Fibroblast of lung (primary cell): ENCODE measurements at regions not wholly inside any gene's neighbourhood (a gene's known extent, or its start where the extent isn't known, plus 50 kb on each side); places are given as distances from the start of the nearest gene placed in this dataset.

Source experiments
- DNase-seq, 2 donors: peaks; one replicate each; pipeline versions ENCODE4 v3.0.0 to v3.0.0-alpha.2; 2010; ENCODE audit warnings: low read depth in 2 of 2
- H2AFZ ChIP-seq: 2 replicates; pipeline ENCODE4 v1.5.1; 2012; ENCODE audit warnings: low read length, control low read depth, inconsistent platforms
- H3K27ac ChIP-seq: 2 replicates; pipeline ENCODE4 v1.5.1; 2011; ENCODE audit warnings: low read length, control low read depth; ENCODE audit not compliant: insufficient read depth
- H3K27me3 ChIP-seq: 2 replicates; pipeline ENCODE4 v1.5.1; 2011; ENCODE audit warnings: mild to moderate bottlenecking, low read length; ENCODE audit not compliant: control insufficient read depth, insufficient read depth
- H3K36me3 ChIP-seq: 2 replicates; pipeline ENCODE4 v1.5.1; 2011; ENCODE audit warnings: low read length; ENCODE audit not compliant: control insufficient read depth, insufficient read depth
- H3K4me1 ChIP-seq: 2 replicates; pipeline ENCODE4 v1.5.1; 2011; ENCODE audit warnings: low read length; ENCODE audit not compliant: control insufficient read depth, insufficient read depth; ENCODE audit errors: extremely low read depth
- H3K4me2 ChIP-seq: 2 replicates; pipeline ENCODE4 v1.5.1; 2011; ENCODE audit warnings: low read length, control low read depth; ENCODE audit not compliant: insufficient read depth; ENCODE audit errors: extremely low read depth
- H3K4me3 ChIP-seq, 4 experiments: fragments of 200-600 bp in 1 of 4; sonication (generic) in 1 of 4; replicated peaks in 1 of 4; 2 replicates each; pipeline ENCODE4 v1.5.1; 2011 to 2016; ENCODE audit warnings: low read length in 4 of 4, low read depth in 3 of 4, mild to moderate bottlenecking in 3 of 4, control low read depth in 2 of 4, inconsistent platforms in 1 of 4, mixed read lengths in 1 of 4; ENCODE audit not compliant: insufficient read depth in 1 of 4; ENCODE audit errors: control extremely low read depth in 1 of 4
- H3K79me2 ChIP-seq: 2 replicates; pipeline ENCODE4 v1.5.1; 2012; ENCODE audit warnings: mild to moderate bottlenecking, low read length, inconsistent platforms; ENCODE audit not compliant: control insufficient read depth, insufficient read depth
- H3K9ac ChIP-seq: 2 replicates; pipeline ENCODE4 v1.5.1; 2011; ENCODE audit warnings: mild to moderate bottlenecking, low read length, control low read depth; ENCODE audit not compliant: insufficient read depth
- H3K9me3 ChIP-seq: 2 replicates; pipeline ENCODE4 v1.5.1; 2012; ENCODE audit warnings: low read depth, low read length; ENCODE audit not compliant: control insufficient read depth, insufficient read depth
- H4K20me1 ChIP-seq: 2 replicates; pipeline ENCODE4 v1.5.1; 2011; ENCODE audit warnings: low read length; ENCODE audit not compliant: control insufficient read depth, insufficient read depth; ENCODE audit errors: extremely low read depth
- CTCF ChIP-seq, 2 donors: IDR thresholded peaks in 1 of 2; conservative IDR thresholded peaks in 1 of 2; 1 replicate in 1 of 2; 2 replicates in 1 of 2; pipeline ENCODE4 v1.5.1; 2011 to 2012; ENCODE audit warnings: low read length in 2 of 2, control low read depth in 1 of 2, inconsistent platforms in 1 of 2, low read depth in 1 of 2, mild to moderate bottlenecking in 1 of 2
- EZH2 ChIP-seq: IDR thresholded peaks from 2 replicates; pipeline ENCODE4 v1.5.1; 2012; ENCODE audit warnings: low read length, control low read depth, mild to moderate bottlenecking; ENCODE audit errors: missing control alignments

DNA sequence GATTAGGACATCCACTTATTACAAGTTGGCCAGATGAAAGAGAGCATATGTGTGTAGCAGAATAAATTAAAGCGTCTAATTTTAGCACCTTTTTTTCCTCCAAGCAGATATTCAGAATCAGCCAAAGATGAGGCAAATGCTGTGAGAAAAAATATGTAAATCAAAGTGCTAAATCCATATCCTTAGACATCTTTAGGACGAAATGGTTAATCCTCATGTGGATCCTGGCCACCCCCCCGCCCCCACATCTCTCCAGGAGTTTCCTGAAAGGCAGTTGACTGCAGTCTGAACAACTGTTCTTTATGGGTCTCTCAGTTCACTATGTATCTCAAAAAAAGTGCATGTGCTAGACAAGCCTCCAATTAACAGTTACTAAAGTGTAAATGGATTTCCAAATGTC, 1768.1 kb upstream of the SEL1L start:
- Histone ChIP-seq H3K9ac (no peak overlapping the region), H3K9me3 (no peaks in the 10 kb centered on the region), H3K27ac (no peak overlapping the region), H3K4me1 (no peaks in the 10 kb centered on the region), H2AFZ (no peak overlapping the region), H3K4me2 (no peak overlapping the region), H4K20me1 (no peaks in the 10 kb centered on the region), H3K79me2 (no peaks in the 10 kb centered on the region), H3K27me3 (no peaks in the 10 kb centered on the region), H3K4me3 (no peak overlapping the region), H3K36me3 (no peaks in the 10 kb centered on the region)
- TF ChIP-seq EZH2 = no peak
- no peak for TF ChIP-seq CTCF (conservative IDR thresholded peaks at IDR 0.05 in 1 of 2, IDR thresholded peaks at IDR 0.05 in 1 of 2; ENCODE audit: low read depth in 1 of 2, low read length in 2 of 2)
- no peak for DNase-seq

DNA sequence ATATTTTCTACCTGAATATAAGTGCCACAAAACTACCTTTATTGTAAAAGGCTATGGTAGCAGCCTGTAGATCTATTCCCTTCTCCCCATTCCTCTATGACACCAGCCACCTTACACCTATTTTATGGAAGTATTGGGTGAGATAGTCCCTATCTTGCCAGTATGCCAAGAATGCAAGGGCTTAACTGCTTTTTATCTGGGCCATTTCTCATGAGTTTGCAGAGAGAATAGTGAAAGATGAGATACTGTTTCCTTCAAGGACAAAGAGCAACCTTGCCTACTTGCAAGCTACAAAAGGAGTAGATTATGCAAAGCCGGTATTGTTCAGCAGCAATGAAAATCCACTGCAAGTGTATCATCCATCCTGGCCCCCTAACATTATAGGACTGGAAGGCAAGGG, 1775.6 kb upstream of the SEL1L start:
- no peak overlapping the region for H3K4me2 ChIP-seq
- no peak overlapping the region for H3K4me3 ChIP-seq
- TF ChIP-seq EZH2 (no peak), CTCF (conservative IDR thresholded peaks at IDR 0.05 in 1 of 2, IDR thresholded peaks at IDR 0.05 in 1 of 2; ENCODE audit: low read depth in 1 of 2, low read length in 2 of 2) (no peak)
- H3K9ac ChIP-seq = no peak overlapping the region
- no peaks in the 10 kb centered on the region for H4K20me1 ChIP-seq
- no peak for DNase-seq
- H3K36me3 ChIP-seq = no peaks in the 10 kb centered on the region
- no peaks in the 10 kb centered on the region for H3K9me3 ChIP-seq
- no peaks in the 10 kb centered on the region for H3K4me1 ChIP-seq
- no peaks in the 10 kb centered on the region for H3K79me2 ChIP-seq
- no peaks in the 10 kb centered on the region for H3K27me3 ChIP-seq
- no peak overlapping the region for H3K27ac ChIP-seq
- H2AFZ ChIP-seq = no peak overlapping the region

DNA sequence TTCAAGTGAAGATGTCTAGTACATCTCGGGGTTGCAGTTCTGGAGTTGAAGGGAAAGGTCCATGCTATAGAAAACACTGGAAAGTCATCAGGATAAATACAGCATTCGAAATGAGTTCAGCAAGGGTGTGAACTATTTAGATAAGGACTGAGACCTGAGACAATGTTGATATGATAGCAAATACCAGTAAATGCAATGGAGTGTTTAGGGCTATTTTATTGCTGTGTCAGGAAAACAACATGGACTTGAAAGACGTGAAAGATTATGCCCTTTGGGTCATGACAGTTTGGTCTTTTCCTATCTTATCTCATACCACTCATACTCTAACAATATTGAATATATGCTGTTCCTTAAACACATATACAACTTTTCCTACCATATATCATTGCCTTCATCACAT, 1776.2 kb upstream of the SEL1L start:
- no peak for TF ChIP-seq EZH2
- no peak for TF ChIP-seq CTCF (conservative IDR thresholded peaks at IDR 0.05 in 1 of 2, IDR thresholded peaks at IDR 0.05 in 1 of 2; ENCODE audit: low read depth in 1 of 2, low read length in 2 of 2)
- Histone ChIP-seq H3K4me1 (no peaks in the 10 kb centered on the region), H3K9me3 (no peaks in the 10 kb centered on the region), H3K9ac (no peak overlapping the region), H4K20me1 (no peaks in the 10 kb centered on the region), H3K27me3 (no peaks in the 10 kb centered on the region), H3K4me2 (no peak overlapping the region), H3K27ac (no peak overlapping the region), H3K79me2 (no peaks in the 10 kb centered on the region), H3K4me3 (no peak overlapping the region), H3K36me3 (no peaks in the 10 kb centered on the region), H2AFZ (no peak overlapping the region)
- DNase-seq = no peak
